ENCODE measurements at regions not wholly inside any gene's neighbourhood (a gene's known extent, or its start where the extent isn't known, plus 50 kb on each side); places are given as distances from the start of the nearest gene placed in this dataset.
"Not testable (repeated sequence)": the region's sequence is repeated elsewhere in the genome, so short reads cannot be mapped to it uniquely, and the experiment has no call there.

- ChIA-PET CTCF (no interaction called here), POLR2A (ENCODE audit: unreplicated experiment) (no interaction called here)
- no peak overlapping the region for H2BK120ac ChIP-seq (ENCODE audit: low read depth, low read length)
- DNase-seq, result no peak
- H3K4me1 ChIP-seq (ENCODE audit: control insufficient read depth, insufficient read depth, low read length), result no peaks in the 10 kb centered on the region
- H4K5ac ChIP-seq (ENCODE audit: low read depth, low read length), result no peak overlapping the region
- H2BK15ac ChIP-seq (ENCODE audit: low read depth, low read length), result no peak overlapping the region
- intact Hi-C loops (cut with micrococcal nuclease), result no loop called here
- no peaks in the 10 kb centered on the region for H3K36me3 ChIP-seq (ENCODE audit: control insufficient read depth, insufficient read depth, low read length)
- no peak overlapping the region for H3K23ac ChIP-seq (ENCODE audit: low read depth, low read length)
- in situ Hi-C loops (cut with MboI; ENCODE audit: low sequenced_read_pairs), result no loop called here
- dilution Hi-C loops (cut with HindIII; ENCODE audit: low sequenced_read_pairs, unreplicated experiment), result no loop called here
- H3K9ac ChIP-seq (ENCODE audit: low read depth, low read length), result no peak overlapping the region
- no peak overlapping the region for H2AFZ ChIP-seq (replicated peaks; ENCODE audit: low read length, poor library complexity)
- H3K4me3 ChIP-seq (ENCODE audit: insufficient read depth, low read depth, low read length), result no peak overlapping the region
- no peak overlapping the region for H3K4ac ChIP-seq (ENCODE audit: low read depth, low read length)
- no peak overlapping the region for H4K8ac ChIP-seq (ENCODE audit: low read depth in 2 of 2, low read length in 2 of 2)
- no peak overlapping the region for H2BK20ac ChIP-seq (ENCODE audit: low read depth, low read length)
- no peak overlapping the region for H3K27ac ChIP-seq (ENCODE audit: insufficient read depth, low read length)
- no peak overlapping the region for H4K91ac ChIP-seq (ENCODE audit: insufficient read depth, low read depth, low read length)
- BruUV-seq (replicated peaks), result no TSS peak
- no peak overlapping the region for H2BK5ac ChIP-seq (ENCODE audit: low read depth, low read length, poor library complexity, severe bottlenecking)
- WGBS, 2 experiments (ENCODE audit: extremely low coverage in 2 of 2, insufficient read length in 1 of 2), result no CpG with 5 or more reads among the region's 1 CpG
- H3K56ac ChIP-seq (ENCODE audit: extremely low read depth, insufficient read depth, low read length), result no peak overlapping the region
- H2AK9ac ChIP-seq (replicated peaks; ENCODE audit: low read depth, low read length, poor library complexity), result no peak overlapping the region
- H3K79me1 ChIP-seq (ENCODE audit: low read depth in 1 of 2, low read length in 2 of 2), result no peaks in the 10 kb centered on the region
- no peaks in the 10 kb centered on the region for H3K9me3 ChIP-seq (ENCODE audit: control insufficient read depth, insufficient read depth, low read length)
- H3K18ac ChIP-seq (ENCODE audit: low read depth, low read length), result no peak overlapping the region
- H2AK5ac ChIP-seq (ENCODE audit: low read depth, low read length), result no peak overlapping the region
- no peaks in the 10 kb centered on the region for H3K27me3 ChIP-seq (ENCODE audit: control insufficient read depth, insufficient read depth, low read length)
- no peaks in the 10 kb centered on the region for H3K9me1 ChIP-seq (ENCODE audit: insufficient read depth, low read length)
- no peak for ATAC-seq (ENCODE audit: low read depth)
- H4K20me1 ChIP-seq (ENCODE audit: insufficient read depth, low read length), result no peaks in the 10 kb centered on the region
- H3K14ac ChIP-seq (replicated peaks; ENCODE audit: low read depth, low read length), result no peak overlapping the region
- H3K4me2 ChIP-seq (ENCODE audit: low read depth, low read length), result no peak overlapping the region
- TF ChIP-seq ELK1 (IDR thresholded peaks at IDR 0.05; ENCODE audit: borderline replicate concordance, low read depth, low read length), result no peak
- TF ChIP-seq BHLHE40 (IDR thresholded peaks at IDR 0.05; ENCODE audit: low read depth, low read length), result no peak
These were observed 106.3 kb upstream of the SLC27A6 start for GRCh38 chr5:128858995-128859394.

- H3K23ac ChIP-seq (ENCODE audit: low read depth, low read length); H4K20me1 ChIP-seq (ENCODE audit: insufficient read depth, low read length); H4K91ac ChIP-seq (ENCODE audit: insufficient read depth, low read depth, low read length); CTCF ChIA-PET; H3K27me3 ChIP-seq (ENCODE audit: control insufficient read depth, insufficient read depth, low read length); intact Hi-C loops (cut with micrococcal nuclease); H2AFZ ChIP-seq (replicated peaks; ENCODE audit: low read length, poor library complexity); DNase-seq; dilution Hi-C loops (cut with HindIII; ENCODE audit: low sequenced_read_pairs, unreplicated experiment); H3K27ac ChIP-seq (ENCODE audit: insufficient read depth, low read length); H2AK5ac ChIP-seq (ENCODE audit: low read depth, low read length); H3K4me2 ChIP-seq (ENCODE audit: low read depth, low read length); H4K8ac ChIP-seq (ENCODE audit: low read depth in 2 of 2, low read length in 2 of 2); H3K4ac ChIP-seq (ENCODE audit: low read depth, low read length); BruUV-seq (replicated peaks); H3K36me3 ChIP-seq (ENCODE audit: control insufficient read depth, insufficient read depth, low read length); H3K4me3 ChIP-seq (ENCODE audit: insufficient read depth, low read depth, low read length); H3K9me1 ChIP-seq (ENCODE audit: insufficient read depth, low read length); in situ Hi-C loops (cut with MboI; ENCODE audit: low sequenced_read_pairs); H3K9ac ChIP-seq (ENCODE audit: low read depth, low read length); H3K18ac ChIP-seq (ENCODE audit: low read depth, low read length); ATAC-seq (ENCODE audit: low read depth); H3K14ac ChIP-seq (replicated peaks; ENCODE audit: low read depth, low read length); POLR2A ChIA-PET (ENCODE audit: unreplicated experiment); H3K56ac ChIP-seq (ENCODE audit: extremely low read depth, insufficient read depth, low read length); H3K4me1 ChIP-seq (ENCODE audit: control insufficient read depth, insufficient read depth, low read length); H2BK15ac ChIP-seq (ENCODE audit: low read depth, low read length); H2BK120ac ChIP-seq (ENCODE audit: low read depth, low read length); H3K9me3 ChIP-seq (ENCODE audit: control insufficient read depth, insufficient read depth, low read length); H2AK9ac ChIP-seq (replicated peaks; ENCODE audit: low read depth, low read length, poor library complexity); H4K5ac ChIP-seq (ENCODE audit: low read depth, low read length); H3K79me1 ChIP-seq (ENCODE audit: low read depth in 1 of 2, low read length in 2 of 2); H2BK20ac ChIP-seq (ENCODE audit: low read depth, low read length); H2BK5ac ChIP-seq (ENCODE audit: low read depth, low read length, poor library complexity, severe bottlenecking): not testable (repeated sequence)
- WGBS, 2 experiments (ENCODE audit: extremely low coverage in 2 of 2, insufficient read length in 1 of 2), result 86% methylated on average over 7 of the region's 22 CpGs; no CpG with 5 or more reads in 1 of the 2 experiments
These were observed 104.1 kb upstream of the SLC27A6 start for GRCh38 chr5:128861155-128861554.
